ENCODE measurements at regions not wholly inside any gene's neighbourhood (a gene's known extent, or its start where the extent isn't known, plus 50 kb on each side); places are given as distances from the start of the nearest gene placed in this dataset.

- WGBS, 2 donors, result 4% methylated on average over 25 to 54 of the region's 67 CpGs
- DNase-seq (ENCODE audit: low spot score in 2 of 2), result peak; percentile 43 to 54
- Histone ChIP-seq H3K27ac (no peak overlapping the region), H3K9me3 (no peaks in the 10 kb centered on the region), H3K27me3 (peaks cover 0 to 75% of the 10 kb centered on the region in 2 donors), H3K4me3 (peak overlapping the region in 2 of 4 donors; percentile 18 to 36), H3K36me3 (no peaks in the 10 kb centered on the region), H3K4me1 (peaks cover 0 to 25% (median 19%) of the 10 kb centered on the region in 4 donors)
- TF ChIP-seq CTCF (IDR thresholded peaks at IDR 0.05), result peak; percentile 72 to 94 (median 88)
- TF ChIP-seq EP300 (IDR thresholded peaks at IDR 0.05), result no peak
These were observed 134.7 kb downstream of the TPRA1 start for GRCh38 chr3:127455541-127456450.

- DNase-seq (ENCODE audit: low spot score in 2 of 2), result no peak
- H3K27me3 ChIP-seq, result peaks cover 0 to 75% of the 10 kb centered on the region in 2 donors
- WGBS, 2 donors, result 88 to 92% methylated on average over 8 of the region's 8 CpGs
- no peak overlapping the region for H3K4me3 ChIP-seq
- H3K4me1 ChIP-seq, result peaks cover 0 to 25% (median 19%) of the 10 kb centered on the region in 4 donors
- H3K27ac ChIP-seq, result no peak overlapping the region
- TF ChIP-seq CTCF (IDR thresholded peaks at IDR 0.05), result no peak
- H3K36me3 ChIP-seq, result no peaks in the 10 kb centered on the region
- H3K9me3 ChIP-seq, result no peaks in the 10 kb centered on the region
These were observed 135.6 kb downstream of the TPRA1 start for GRCh38 chr3:127454968-127455367.

GRCh38 chr3:127454051-127454450 lies 136.5 kb downstream of the TPRA1 start:
- WGBS, 2 donors, result 89 to 94% methylated on average over 1 of the region's 1 CpG
- no peak for DNase-seq (ENCODE audit: low spot score in 2 of 2)
- H3K9me3 ChIP-seq, result no peaks in the 10 kb centered on the region
- H3K27ac ChIP-seq, result no peak overlapping the region
- peaks cover 0 to 25% (median 19%) of the 10 kb centered on the region in 4 donors for H3K4me1 ChIP-seq
- no peak for TF ChIP-seq EP300 (IDR thresholded peaks at IDR 0.05)
- no peak for TF ChIP-seq POLR2A (IDR thresholded peaks at IDR 0.05)
- no peak for TF ChIP-seq CTCF (IDR thresholded peaks at IDR 0.05)
- H3K27me3 ChIP-seq, result peaks cover 0 to 74% of the 10 kb centered on the region in 2 donors
- H3K4me3 ChIP-seq, result no peak overlapping the region
- no peaks in the 10 kb centered on the region for H3K36me3 ChIP-seq

GRCh38 chr3:127452321-127452821 lies 138.2 kb downstream of the TPRA1 start:
- Histone ChIP-seq H3K27ac (no peak overlapping the region), H3K4me3 (no peak overlapping the region), H3K4me1 (peaks cover 0 to 24% (median 19%) of the 10 kb centered on the region in 4 donors), H3K36me3 (no peaks in the 10 kb centered on the region), H3K27me3 (peaks cover 0 to 57% of the 10 kb centered on the region in 2 donors), H3K9me3 (no peaks in the 10 kb centered on the region)
- TF ChIP-seq EP300 (IDR thresholded peaks at IDR 0.05) (no peak), POLR2A (IDR thresholded peaks at IDR 0.05) (no peak), CTCF (IDR thresholded peaks at IDR 0.05) (no peak)
- WGBS, 2 donors, result 69 to 76% methylated on average over 6 to 7 of the region's 7 CpGs
- no peak for DNase-seq (ENCODE audit: low spot score in 2 of 2)

- TF ChIP-seq POLR2A (IDR thresholded peaks at IDR 0.05) (no peak), EP300 (IDR thresholded peaks at IDR 0.05) (no peak), CTCF (IDR thresholded peaks at IDR 0.05) (no peak)
- 73 to 79% methylated on average over 4 of the region's 4 CpGs for WGBS, 2 donors
- no peak for DNase-seq (ENCODE audit: low spot score in 2 of 2)
- Histone ChIP-seq H3K36me3 (no peaks in the 10 kb centered on the region), H3K4me1 (peaks cover 0 to 14% (median 11%) of the 10 kb centered on the region in 4 donors), H3K9me3 (no peaks in the 10 kb centered on the region), H3K27me3 (peaks cover 0 to 47% of the 10 kb centered on the region in 2 donors), H3K4me3 (no peak overlapping the region), H3K27ac (no peak overlapping the region)
These were observed 139.2 kb downstream of the TPRA1 start for GRCh38 chr3:127451321-127451720.
